CD4-positive, alpha-beta T cell (primary cell): ENCODE measurements at regions not wholly inside any gene's neighbourhood (a gene's known extent, or its start where the extent isn't known, plus 50 kb on each side); places are given as distances from the start of the nearest gene placed in this dataset.
A peak's percentile ranks its signal among the peaks of the same experiment; 100 is the strongest.

Source experiments
- ATAC-seq: fragments of 200-7000 bp; cut with Tn5 transposase; one replicate; pipeline ENCODE4 v1.10.0; 2022; ENCODE audit warnings: mild to moderate bottlenecking; ENCODE audit not compliant: poor library complexity
- CTCF ChIA-PET: fragments of 350-600 bp; sonication (Branson Sonifier 250); formaldehyde crosslinking; loops from one replicate; lab custom pipeline; 2021; ENCODE audit warnings: antibody characterized with exemption, inconsistent platforms; lab: Charles Lee
- POLR2A ChIA-PET: fragments of 350-600 bp; sonication (Branson Sonifier 250); formaldehyde crosslinking; loops from one replicate; lab custom pipeline; 2021; ENCODE audit warnings: antibody characterized with exemption, inconsistent platforms; lab: Charles Lee
- DNase-seq, 14 experiments: peaks; one replicate each; pipeline ENCODE4 v3.0.0-alpha.2; 2013 to 2020; ENCODE audit warnings: mixed read lengths in 2 of 14
- H3K27ac ChIP-seq, 2 donors: one replicate each; pipeline versions ENCODE4 v1.5.1 to v1.7.0; 2013; ENCODE audit warnings: low read length in 2 of 2, low read depth in 1 of 2, mild to moderate bottlenecking in 1 of 2
- H3K27me3 ChIP-seq, 2 experiments: 1 replicate in 1 of 2; 2 replicates in 1 of 2; pipeline versions ENCODE4 v1.6.1 to v1.7.0; 2013; ENCODE audit warnings: low read length in 2 of 2, control low read depth in 1 of 2, mild to moderate bottlenecking in 1 of 2, moderate library complexity in 1 of 2; ENCODE audit not compliant: insufficient read depth in 2 of 2, control insufficient read depth in 1 of 2
- H3K36me3 ChIP-seq: one replicate; pipeline ENCODE4 v1.6.1; 2013; ENCODE audit warnings: low read length, control low read depth; ENCODE audit not compliant: insufficient read depth
- H3K4me1 ChIP-seq: one replicate; pipeline ENCODE4 v1.6.1; 2013; ENCODE audit warnings: low read length, control low read depth; ENCODE audit not compliant: insufficient read depth
- H3K4me3 ChIP-seq: one replicate; pipeline ENCODE4 v1.5.1; 2013; ENCODE audit warnings: mild to moderate bottlenecking, low read length, moderate library complexity
- H3K9me3 ChIP-seq, 2 experiments: 1 replicate in 1 of 2; 2 replicates in 1 of 2; pipeline versions ENCODE4 v1.6.1 to v1.7.0; 2013; ENCODE audit warnings: low read length in 2 of 2, mild to moderate bottlenecking in 2 of 2, control low read depth in 1 of 2, moderate library complexity in 1 of 2; ENCODE audit not compliant: control insufficient read depth in 1 of 2, insufficient read depth in 1 of 2
- H3K27ac Mint-ChIP-seq: one replicate; pipeline ENCODE4 v1.8.0; 2020; ENCODE audit warnings: mixed read lengths
- H3K27me3 Mint-ChIP-seq: one replicate; pipeline ENCODE4 v1.8.0; 2021; ENCODE audit warnings: mixed read lengths
- H3K36me3 Mint-ChIP-seq: one replicate; pipeline ENCODE4 v1.8.0; 2021; ENCODE audit warnings: low read depth, mixed read lengths
- H3K4me1 Mint-ChIP-seq: one replicate; pipeline ENCODE4 v1.8.0; 2021; ENCODE audit warnings: low read depth, mixed read lengths
- H3K4me3 Mint-ChIP-seq: one replicate; pipeline ENCODE4 v1.8.0; 2020; ENCODE audit warnings: mild to moderate bottlenecking, mixed read lengths
- H3K9me3 Mint-ChIP-seq: one replicate; pipeline ENCODE4 v1.8.0; 2020; ENCODE audit warnings: mixed read lengths
- intact Hi-C, 2 experiments: fragments of 100-400 bp; cut with DNase I in 1 of 2; cut with micrococcal nuclease in 1 of 2; formaldehyde crosslinking; loops; one replicate each; pipeline versions ENCODE4 v1.15.1 to v1.9.0; 2023 to 2025; cut with DNase I, micrococcal nuclease
- TF ChIP-seq, protein P1 (sequence below): fragments of 200-600 bp; IDR thresholded peaks from one replicate; pipeline ENCODE4 v1.8.0; 2022; ENCODE audit warnings: antibody characterized with exemption, mild to moderate bottlenecking

GRCh38 chr4:89446193-89446592 is 138.6 kb upstream of the GPRIN3 start:
- H3K9me3 ChIP-seq: peaks cover 5 to 17% of the 10 kb centered on the region in 2 experiments
- TF ChIP-seq, protein P1, sequence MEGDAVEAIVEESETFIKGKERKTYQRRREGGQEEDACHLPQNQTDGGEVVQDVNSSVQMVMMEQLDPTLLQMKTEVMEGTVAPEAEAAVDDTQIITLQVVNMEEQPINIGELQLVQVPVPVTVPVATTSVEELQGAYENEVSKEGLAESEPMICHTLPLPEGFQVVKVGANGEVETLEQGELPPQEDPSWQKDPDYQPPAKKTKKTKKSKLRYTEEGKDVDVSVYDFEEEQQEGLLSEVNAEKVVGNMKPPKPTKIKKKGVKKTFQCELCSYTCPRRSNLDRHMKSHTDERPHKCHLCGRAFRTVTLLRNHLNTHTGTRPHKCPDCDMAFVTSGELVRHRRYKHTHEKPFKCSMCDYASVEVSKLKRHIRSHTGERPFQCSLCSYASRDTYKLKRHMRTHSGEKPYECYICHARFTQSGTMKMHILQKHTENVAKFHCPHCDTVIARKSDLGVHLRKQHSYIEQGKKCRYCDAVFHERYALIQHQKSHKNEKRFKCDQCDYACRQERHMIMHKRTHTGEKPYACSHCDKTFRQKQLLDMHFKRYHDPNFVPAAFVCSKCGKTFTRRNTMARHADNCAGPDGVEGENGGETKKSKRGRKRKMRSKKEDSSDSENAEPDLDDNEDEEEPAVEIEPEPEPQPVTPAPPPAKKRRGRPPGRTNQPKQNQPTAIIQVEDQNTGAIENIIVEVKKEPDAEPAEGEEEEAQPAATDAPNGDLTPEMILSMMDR: no peak
- Mint-ChIP-seq H3K27ac (no peak overlapping the region), H3K4me1 (no peaks in the 10 kb centered on the region), H3K4me3 (no peak overlapping the region), H3K27me3 (no peaks in the 10 kb centered on the region), H3K9me3 (peaks cover 6% of the 10 kb centered on the region), H3K36me3 (peaks cover 17% of the 10 kb centered on the region)
- H3K4me1 ChIP-seq: no peaks in the 10 kb centered on the region
- ATAC-seq: no peak
- intact Hi-C loops: no loop called here
- ChIA-PET POLR2A (no interaction called here), CTCF (no interaction called here)
- no peak overlapping the region for H3K4me3 ChIP-seq
- no peaks in the 10 kb centered on the region for H3K27me3 ChIP-seq
- no peak overlapping the region for H3K27ac ChIP-seq
- no peak for DNase-seq
- no peaks in the 10 kb centered on the region for H3K36me3 ChIP-seq

DNA sequence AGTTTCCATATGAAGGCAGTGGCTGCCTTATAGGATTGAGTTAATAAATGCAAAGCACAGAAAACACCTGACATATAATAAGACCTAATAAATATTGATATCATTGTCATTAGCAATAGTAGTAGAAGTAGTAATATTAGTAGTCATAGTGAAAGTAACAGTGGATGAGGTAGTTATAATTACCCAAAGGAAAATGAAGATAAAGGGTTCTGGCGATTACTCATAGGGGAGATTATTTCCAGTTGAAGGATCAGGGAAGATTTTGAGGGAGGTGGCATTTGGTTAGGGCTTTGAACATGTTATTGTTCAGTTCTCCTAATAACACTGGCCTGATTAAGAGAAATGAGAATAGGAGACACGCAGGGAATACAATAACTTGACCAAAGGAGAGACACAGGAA is 131.9 kb upstream of the GPRIN3 start:
- POLR2A ChIA-PET: no interaction called here
- intact Hi-C loops: loop anchor here in 1 of 2 experiments (2.0 to 10.0 kb wide), 2 partner anchors 461 to 625 kb away; no protein-coding TSS in a partner anchor
- no peak overlapping the region for H3K4me3 Mint-ChIP-seq

GRCh38 chr4:89438102-89438831 is 130.7 kb upstream of the GPRIN3 start:
- ChIA-PET CTCF (interaction anchor here (0.6 kb wide), 1 partner anchor 627 kb away, joined by 3 read pairs; no protein-coding TSS in a partner anchor), POLR2A (no interaction called here)
- Mint-ChIP-seq H3K4me1 (peaks cover 12% of the 10 kb centered on the region), H3K36me3 (peaks cover 4% of the 10 kb centered on the region), H3K4me3 (peak overlapping the region; percentile 5), H3K9me3 (no peaks in the 10 kb centered on the region), H3K27me3 (no peaks in the 10 kb centered on the region), H3K27ac (no peak overlapping the region)
- Histone ChIP-seq H3K27ac (no peak overlapping the region), H3K4me3 (no peak overlapping the region), H3K27me3 (no peaks in the 10 kb centered on the region), H3K9me3 (no peaks in the 10 kb centered on the region), H3K4me1 (peaks cover 7% of the 10 kb centered on the region), H3K36me3 (no peaks in the 10 kb centered on the region)
- TF ChIP-seq, protein P1: peak; percentile 50
- intact Hi-C loops: loop anchor here (1.0 to 10.0 kb wide), 3 partner anchors 463 to 623 kb away; no protein-coding TSS in a partner anchor
- DNase-seq: peak; percentile 9 to 83 (median 30)
- ATAC-seq: peak; percentile 79

More for the DNA sequence above, 131.9 kb upstream of the GPRIN3 start:
- peaks cover 2% of the 10 kb centered on the region for H3K9me3 Mint-ChIP-seq
- Histone ChIP-seq H3K4me1 (peaks cover 7% of the 10 kb centered on the region), H3K27ac (no peak overlapping the region), H3K36me3 (no peaks in the 10 kb centered on the region), H3K27me3 (no peaks in the 10 kb centered on the region), H3K9me3 (no peaks in the 10 kb centered on the region), H3K4me3 (no peak overlapping the region)
- H3K36me3 Mint-ChIP-seq: peaks cover 4% of the 10 kb centered on the region
- CTCF ChIA-PET: interaction anchor here (0.6 to 0.9 kb wide), 2 partner anchors 213 to 274 kb away, joined by 3 read pairs; no protein-coding TSS in a partner anchor
- ATAC-seq (no peak), DNase-seq (no peak)
- H3K27ac Mint-ChIP-seq: no peak overlapping the region
- no peaks in the 10 kb centered on the region for H3K27me3 Mint-ChIP-seq
- TF ChIP-seq, protein P1: no peak
- peaks cover 8% of the 10 kb centered on the region for H3K4me1 Mint-ChIP-seq
